H9 (cell line): ENCODE measurements at regions not wholly inside any gene's neighbourhood (a gene's known extent, or its start where the extent isn't known, plus 50 kb on each side); places are given as distances from the start of the nearest gene placed in this dataset.

Experiments
- DNase-seq: peaks from one replicate; pipeline ENCODE4 v3.0.0-alpha.2; 2017
- H2AFZ ChIP-seq: one replicate; pipeline ENCODE4 v1.6.1; 2013; ENCODE audit warnings: mild to moderate bottlenecking, low read length, control low read depth, moderate library complexity
- H2AK5ac ChIP-seq: 2 replicates; pipeline ENCODE4 v1.6.1; 2013; ENCODE audit warnings: low read length, control low read depth, mixed read lengths; ENCODE audit not compliant: insufficient read length
- H2BK120ac ChIP-seq: one replicate; pipeline ENCODE4 v1.6.1; 2013; ENCODE audit warnings: low read depth, mild to moderate bottlenecking, low read length, control low read depth, inconsistent platforms; ENCODE audit not compliant: poor library complexity, severe bottlenecking
- H2BK12ac ChIP-seq: 2 replicates; pipeline ENCODE4 v1.6.1; 2013; ENCODE audit warnings: low read length, control low read depth, mixed read lengths, low read depth; ENCODE audit not compliant: insufficient read length
- H2BK15ac ChIP-seq: 2 replicates; pipeline ENCODE4 v1.6.1; 2013; ENCODE audit warnings: low read depth, low read length, control low read depth
- H2BK20ac ChIP-seq: one replicate; pipeline ENCODE4 v1.6.1; 2013; ENCODE audit warnings: low read depth, mild to moderate bottlenecking, low read length, control low read depth, inconsistent platforms; ENCODE audit not compliant: poor library complexity, severe bottlenecking
- H2BK5ac ChIP-seq: 2 replicates; pipeline ENCODE4 v1.6.1; 2013; ENCODE audit warnings: low read length, control low read depth, mixed read lengths; ENCODE audit not compliant: insufficient read length
- H3K14ac ChIP-seq: 2 replicates; pipeline ENCODE4 v1.6.1; 2013; ENCODE audit warnings: low read length, control low read depth; ENCODE audit not compliant: insufficient read depth
- H3K18ac ChIP-seq: 2 replicates; pipeline ENCODE4 v1.6.1; 2013; ENCODE audit warnings: low read depth, mild to moderate bottlenecking, mixed read lengths, low read length, control low read depth; ENCODE audit not compliant: insufficient read length
- H3K23ac ChIP-seq: 2 replicates; pipeline ENCODE4 v1.6.1; 2013; ENCODE audit warnings: low read length, control low read depth, mixed read lengths, low read depth; ENCODE audit not compliant: insufficient read length
- H3K23me2 ChIP-seq: 2 replicates; pipeline ENCODE4 v1.6.1; 2013; ENCODE audit warnings: low read depth, mild to moderate bottlenecking, mixed read lengths, low read length, control low read depth; ENCODE audit not compliant: insufficient read length, poor library complexity, severe bottlenecking
- H3K27ac ChIP-seq: 2 replicates; pipeline ENCODE4 v1.5.1; 2013; ENCODE audit warnings: low read length, control low read depth, mixed read lengths, low read depth; ENCODE audit not compliant: insufficient read length
- H3K27me3 ChIP-seq: 2 replicates; pipeline ENCODE4 v1.6.1; 2013; ENCODE audit warnings: low read length, control low read depth, inconsistent platforms; ENCODE audit not compliant: insufficient read depth
- H3K4ac ChIP-seq: 2 replicates; pipeline ENCODE4 v1.6.1; 2013; ENCODE audit warnings: low read depth, mild to moderate bottlenecking, control low read depth, inconsistent platforms, low read length, moderate library complexity
- H3K4me1 ChIP-seq: 2 replicates; pipeline ENCODE4 v1.6.1; 2013; ENCODE audit warnings: low read length, control low read depth, inconsistent platforms; ENCODE audit not compliant: insufficient read depth
- H3K4me2 ChIP-seq: 2 replicates; pipeline ENCODE4 v1.6.1; 2013; ENCODE audit warnings: low read length, control low read depth, mixed read lengths; ENCODE audit not compliant: insufficient read length, insufficient read depth
- H3K56ac ChIP-seq: 2 replicates; pipeline ENCODE4 v1.6.1; 2013; ENCODE audit warnings: low read depth, mild to moderate bottlenecking, mixed read lengths, low read length, control low read depth; ENCODE audit not compliant: insufficient read length
- H3K79me1 ChIP-seq: 2 replicates; pipeline ENCODE4 v1.6.1; 2013; ENCODE audit warnings: low read depth, mild to moderate bottlenecking, moderate library complexity, low read length, control low read depth, inconsistent platforms; ENCODE audit not compliant: insufficient read depth, poor library complexity, severe bottlenecking
- H3K79me2 ChIP-seq: 2 replicates; pipeline ENCODE4 v1.6.1; 2013; ENCODE audit warnings: low read length, control low read depth, inconsistent platforms; ENCODE audit not compliant: insufficient read depth
- H3K9ac ChIP-seq: 2 replicates; pipeline ENCODE4 v1.6.1; 2013; ENCODE audit warnings: low read length, control low read depth, mixed read lengths; ENCODE audit not compliant: insufficient read length; ENCODE audit errors: extremely low read depth
- H3K9me3 ChIP-seq: one replicate; pipeline ENCODE4 v1.6.1; 2013; ENCODE audit warnings: low read depth, low read length, inconsistent platforms; ENCODE audit not compliant: control insufficient read depth
- H3T11ph ChIP-seq: one replicate; pipeline ENCODE4 v1.6.1; 2013; ENCODE audit warnings: mild to moderate bottlenecking, low read length, control low read depth, inconsistent platforms
- H4K20me1 ChIP-seq: one replicate; pipeline ENCODE4 v1.6.1; 2013; ENCODE audit not compliant: control insufficient read depth, insufficient read length, insufficient read depth
- H4K5ac ChIP-seq: 2 replicates; pipeline ENCODE4 v1.6.1; 2013; ENCODE audit warnings: low read depth, mild to moderate bottlenecking, mixed read lengths, low read length, control low read depth; ENCODE audit not compliant: insufficient read length
- H4K8ac ChIP-seq: replicated peaks from 2 replicates; pipeline ENCODE4 v1.6.1; 2013; ENCODE audit warnings: low read length, control low read depth, mixed read lengths, low read depth; ENCODE audit not compliant: insufficient read length
- H4K91ac ChIP-seq: 2 replicates; pipeline ENCODE4 v1.6.1; 2013; ENCODE audit warnings: low read depth, mild to moderate bottlenecking, moderate library complexity, mixed read lengths, low read length, control low read depth; ENCODE audit not compliant: insufficient read length
- H3K27ac Mint-ChIP-seq, 3 experiments: 2 replicates in 2 of 3; 3 replicates in 1 of 3; pipeline ENCODE4 v1.8.0; 2020 to 2021; ENCODE audit warnings: mixed read lengths in 3 of 3, mild to moderate bottlenecking in 1 of 3, moderate library complexity in 1 of 3
- H3K27me3 Mint-ChIP-seq: 2 replicates; pipeline ENCODE4 v1.8.0; 2021; ENCODE audit warnings: low read depth, mild to moderate bottlenecking, moderate library complexity, mixed read lengths
- H3K36me3 Mint-ChIP-seq, 3 experiments: 2 replicates in 2 of 3; 3 replicates in 1 of 3; pipeline ENCODE4 v1.8.0; 2020 to 2021; ENCODE audit warnings: low read depth in 3 of 3, mixed read lengths in 3 of 3; ENCODE audit not compliant: insufficient read depth in 1 of 3
- H3K4me1 Mint-ChIP-seq, 2 experiments: 2 replicates each; pipeline ENCODE4 v1.8.0; 2020; ENCODE audit warnings: mixed read lengths in 2 of 2
- H3K4me3 Mint-ChIP-seq, 2 experiments: 2 replicates in 1 of 2; 3 replicates in 1 of 2; pipeline ENCODE4 v1.8.0; 2020 to 2021; ENCODE audit warnings: mild to moderate bottlenecking in 2 of 2, mixed read lengths in 2 of 2, moderate library complexity in 1 of 2
- H3K9me3 Mint-ChIP-seq, 2 experiments: 2 replicates in 1 of 2; 3 replicates in 1 of 2; pipeline ENCODE4 v1.8.0; 2020; ENCODE audit warnings: mild to moderate bottlenecking in 2 of 2, mixed read lengths in 2 of 2, moderate library complexity in 1 of 2
- CTCF ChIP-seq: fragments of 200-600 bp; sonication (generic); conservative IDR thresholded peaks from 3 replicates; pipeline ENCODE4 v1.8.0; 2021; ENCODE audit warnings: antibody characterized with exemption, mild to moderate bottlenecking
- WGBS: extraction: QIAGEN DNeasy Blood & Tissue Kit; methylation state at CpG from one replicate; pipeline ENCODE4 v1.1.7; 2013; ENCODE audit warnings: missing lambda C conversion rate, low lambda C conversion rate, mixed read lengths; ENCODE audit not compliant: insufficient read length; ENCODE audit errors: extremely low coverage; 5-methylcytosine and 5-hydroxymethylcytosine counted together

DNA sequence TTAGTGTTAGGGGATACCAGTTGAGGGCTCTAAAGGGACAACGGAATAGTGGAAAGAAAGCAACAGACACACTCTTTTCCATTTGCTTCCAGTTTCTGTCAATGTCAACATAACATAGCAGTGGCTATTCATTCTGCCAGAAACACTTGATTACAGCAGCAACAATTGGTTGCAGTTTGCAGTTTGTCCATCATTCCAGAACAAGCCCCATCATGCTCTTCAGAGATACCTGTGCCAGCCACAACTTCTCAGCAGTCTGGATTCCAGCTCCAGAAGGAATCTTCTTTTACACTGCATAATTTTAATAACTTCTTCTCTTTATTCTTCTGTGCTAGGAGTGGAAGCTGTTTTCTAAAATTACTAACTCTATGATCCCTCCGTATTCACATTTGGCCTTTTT lies 1521.4 kb downstream of the PLA2G4A start:
- H2AK5ac ChIP-seq: no peak overlapping the region
- TF ChIP-seq CTCF: no peak
- no peak overlapping the region for H3K27ac ChIP-seq
- H3K4ac ChIP-seq: no peak overlapping the region
- no CpG with 5 or more reads among the region's 2 CpGs for WGBS
- no peaks in the 10 kb centered on the region for H3K9me3 ChIP-seq
- no peak overlapping the region for H3K14ac ChIP-seq
- DNase-seq: no peak
- no peak overlapping the region for H2BK5ac ChIP-seq
- H3K4me3 Mint-ChIP-seq: no peak overlapping the region
- no peaks in the 10 kb centered on the region for H3K79me2 ChIP-seq
- no peak overlapping the region for H4K8ac ChIP-seq
- no peak overlapping the region for H3K18ac ChIP-seq
- no peak overlapping the region for H2AFZ ChIP-seq
- H3K4me1 ChIP-seq: no peaks in the 10 kb centered on the region
- H2BK120ac ChIP-seq: no peak overlapping the region
- H3K79me1 ChIP-seq: no peaks in the 10 kb centered on the region
- H4K5ac ChIP-seq: no peak overlapping the region
- H3K23me2 ChIP-seq: no peaks in the 10 kb centered on the region
- no peaks in the 10 kb centered on the region for H3K27me3 ChIP-seq
- H3K9me3 Mint-ChIP-seq: peaks cover 2% of the 10 kb centered on the region in 2 experiments; a peak in 3 of 5 replicates
- H4K91ac ChIP-seq: no peak overlapping the region
- no peaks in the 10 kb centered on the region for H3K4me1 Mint-ChIP-seq
- no peak overlapping the region for H3K56ac ChIP-seq
- no peak overlapping the region for H2BK12ac ChIP-seq
- no peaks in the 10 kb centered on the region for H4K20me1 ChIP-seq
- H2BK20ac ChIP-seq: no peak overlapping the region
- no peak overlapping the region for H3K9ac ChIP-seq
- H3K36me3 Mint-ChIP-seq: no peaks in the 10 kb centered on the region
- H3T11ph ChIP-seq: no peak overlapping the region
- H3K27me3 Mint-ChIP-seq: no peaks in the 10 kb centered on the region; the same call in 1 of the 2 replicates
- no peak overlapping the region for H3K23ac ChIP-seq
- no peak overlapping the region for H3K4me2 ChIP-seq
- no peak overlapping the region for H2BK15ac ChIP-seq
- no peak overlapping the region for H3K27ac Mint-ChIP-seq
